ENCODE measurements at regions not wholly inside any gene's neighbourhood (a gene's known extent, or its start where the extent isn't known, plus 50 kb on each side); places are given as distances from the start of the nearest gene placed in this dataset.

DNA sequence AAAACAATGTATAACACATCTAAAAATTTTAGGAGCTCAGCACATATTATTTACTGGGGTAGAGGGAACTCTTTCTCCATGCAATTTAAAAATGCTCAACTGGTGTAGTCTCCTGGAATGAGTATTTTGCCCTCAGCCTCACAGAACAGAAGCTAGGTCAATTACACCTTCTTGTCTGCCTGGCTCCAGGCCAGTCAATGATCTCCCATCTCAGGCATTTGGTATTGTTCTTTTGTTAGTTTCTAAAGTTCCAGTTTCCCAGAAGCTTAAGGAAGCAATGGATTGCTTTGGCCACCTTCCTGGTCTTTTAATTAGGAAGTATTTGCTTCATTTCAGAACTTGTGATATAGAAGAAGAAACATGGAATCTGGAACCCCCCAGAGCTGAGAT lies 360.3 kb upstream of the ASIC2 start:
- no peaks in the 10 kb centered on the region for H3K36me3 ChIP-seq (ENCODE audit: control insufficient read depth in 4 of 4, insufficient read depth in 3 of 4, low read depth in 1 of 4, low read length in 3 of 4)
- H3K9me3 ChIP-seq (ENCODE audit: control insufficient read depth in 4 of 4, low read length in 3 of 4) = no peaks in the 10 kb centered on the region
- H3K27me3 ChIP-seq (ENCODE audit: control insufficient read depth in 4 of 4, insufficient read depth in 4 of 4, low read length in 3 of 4) = peaks cover 0 to 3% (median 1%) of the 10 kb centered on the region in 4 donors
- no peak overlapping the region for H3K9ac ChIP-seq (ENCODE audit: low read depth in 1 of 2, low read length in 2 of 2)
- H3K4me3 ChIP-seq (ENCODE audit: low read depth in 1 of 3, low read length in 3 of 3) = no peak overlapping the region
- H3K4me1 ChIP-seq (ENCODE audit: control insufficient read depth in 4 of 4, insufficient read depth in 4 of 4, low read length in 3 of 4) = no peaks in the 10 kb centered on the region
- no peak for DNase-seq (ENCODE audit: low spot score)
- H3K27ac ChIP-seq (ENCODE audit: low read depth in 1 of 2, low read length in 2 of 2) = no peak overlapping the region
- TF ChIP-seq, protein P1, sequence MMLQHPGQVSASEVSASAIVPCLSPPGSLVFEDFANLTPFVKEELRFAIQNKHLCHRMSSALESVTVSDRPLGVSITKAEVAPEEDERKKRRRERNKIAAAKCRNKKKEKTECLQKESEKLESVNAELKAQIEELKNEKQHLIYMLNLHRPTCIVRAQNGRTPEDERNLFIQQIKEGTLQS (IDR thresholded peaks at IDR 0.05) = no peak
- TF ChIP-seq NR2F2 (IDR thresholded peaks at IDR 0.05) = no peak

DNA sequence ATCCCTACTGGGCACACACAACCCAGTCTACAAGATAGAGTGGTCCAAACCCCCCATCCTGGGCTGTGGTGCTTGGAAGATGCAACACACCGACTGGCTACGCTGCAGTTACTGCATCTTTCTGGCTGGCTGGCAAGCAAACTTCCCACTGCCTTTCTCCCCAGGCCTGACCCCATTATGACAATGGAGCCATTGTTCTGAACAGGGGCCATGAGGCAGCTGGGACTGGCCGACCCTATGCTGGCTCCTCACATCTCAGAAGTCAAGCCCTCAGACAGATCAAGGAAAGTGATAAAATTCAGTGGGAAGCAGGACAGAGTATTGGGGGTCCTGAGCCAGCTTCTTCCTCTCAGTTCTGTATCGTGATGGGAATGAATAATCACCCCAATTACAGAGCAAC lies 364.1 kb upstream of the ASIC2 start:
- Histone ChIP-seq H3K4me1 (ENCODE audit: control insufficient read depth in 4 of 4, insufficient read depth in 4 of 4, low read length in 3 of 4) (no peaks in the 10 kb centered on the region), H3K27me3 (ENCODE audit: control insufficient read depth in 4 of 4, insufficient read depth in 4 of 4, low read length in 3 of 4) (peaks cover 0 to 3% (median 1%) of the 10 kb centered on the region in 4 donors), H3K9ac (ENCODE audit: low read depth in 1 of 2, low read length in 2 of 2) (no peak overlapping the region), H3K36me3 (ENCODE audit: control insufficient read depth in 4 of 4, insufficient read depth in 3 of 4, low read depth in 1 of 4, low read length in 3 of 4) (no peaks in the 10 kb centered on the region), H3K9me3 (ENCODE audit: control insufficient read depth in 4 of 4, low read length in 3 of 4) (no peaks in the 10 kb centered on the region), H3K4me3 (ENCODE audit: low read depth in 1 of 3, low read length in 3 of 3) (no peak overlapping the region), H3K27ac (ENCODE audit: low read depth in 1 of 2, low read length in 2 of 2) (no peak overlapping the region)
- 67% methylated on average over 4 of the region's 4 CpGs for WGBS
- DNase-seq (ENCODE audit: low spot score) = no peak
- TF ChIP-seq FOXA2 (IDR thresholded peaks at IDR 0.05) (no peak), MAX (IDR thresholded peaks at IDR 0.05) (no peak), FOXA1 (IDR thresholded peaks at IDR 0.05) (no peak), RAD21 (IDR thresholded peaks at IDR 0.05) (no peak), YY1 (IDR thresholded peaks at IDR 0.05) (no peak)

- H3K27me3 ChIP-seq (ENCODE audit: control insufficient read depth in 4 of 4, insufficient read depth in 4 of 4, low read length in 3 of 4) = no peaks in the 10 kb centered on the region
- TF ChIP-seq RXRA (IDR thresholded peaks at IDR 0.05) (no peak), TAF1 (conservative IDR thresholded peaks at IDR 0.05) (no peak), MAX (IDR thresholded peaks at IDR 0.05) (no peak), NR2F2 (IDR thresholded peaks at IDR 0.05) (no peak), CTCF (IDR thresholded peaks at IDR 0.05; ENCODE audit: low read depth, low read length, missing input control) (no peak), HNF4G (IDR thresholded peaks at IDR 0.05) (no peak), SP1 (IDR thresholded peaks at IDR 0.05) (no peak), ZBTB33 (IDR thresholded peaks at IDR 0.05) (no peak), GABPA (IDR thresholded peaks at IDR 0.05 in 1 of 2, conservative IDR thresholded peaks at IDR 0.05 in 1 of 2) (no peak), FOXA1 (IDR thresholded peaks at IDR 0.05) (no peak), JUND (IDR thresholded peaks at IDR 0.05) (no peak), YY1 (IDR thresholded peaks at IDR 0.05) (no peak), EGR1 (IDR thresholded peaks at IDR 0.05; ENCODE audit: low read depth in 2 of 2) (no peak), REST (IDR thresholded peaks at IDR 0.05) (no peak)
- TF ChIP-seq, protein P1 (IDR thresholded peaks at IDR 0.05) = no peak
- whole genome bisulfite sequencing = 58% methylated on average over 3 of the region's 3 CpGs
These were observed 368.9 kb upstream of the ASIC2 start for GRCh38 chr17:33661975-33662374.

More at GRCh38 chr17:33661975-33662374, 368.9 kb upstream of the ASIC2 start:
- Histone ChIP-seq H3K4me3 (ENCODE audit: low read depth in 1 of 3, low read length in 3 of 3) (no peak overlapping the region), H3K4me1 (ENCODE audit: control insufficient read depth in 4 of 4, insufficient read depth in 4 of 4, low read length in 3 of 4) (no peaks in the 10 kb centered on the region), H3K9ac (ENCODE audit: low read depth in 1 of 2, low read length in 2 of 2) (no peak overlapping the region), H3K27ac (ENCODE audit: low read depth in 1 of 2, low read length in 2 of 2) (no peak overlapping the region), H3K9me3 (ENCODE audit: control insufficient read depth in 4 of 4, low read length in 3 of 4) (no peaks in the 10 kb centered on the region), H3K36me3 (ENCODE audit: control insufficient read depth in 4 of 4, insufficient read depth in 3 of 4, low read depth in 1 of 4, low read length in 3 of 4) (no peaks in the 10 kb centered on the region)
- no peak for DNase-seq (ENCODE audit: low spot score)

All from liver (tissue), 8 donors.